ENCODE measurements at regions not wholly inside any gene's neighbourhood (a gene's known extent, or its start where the extent isn't known, plus 50 kb on each side); places are given as distances from the start of the nearest gene placed in this dataset.

DNA sequence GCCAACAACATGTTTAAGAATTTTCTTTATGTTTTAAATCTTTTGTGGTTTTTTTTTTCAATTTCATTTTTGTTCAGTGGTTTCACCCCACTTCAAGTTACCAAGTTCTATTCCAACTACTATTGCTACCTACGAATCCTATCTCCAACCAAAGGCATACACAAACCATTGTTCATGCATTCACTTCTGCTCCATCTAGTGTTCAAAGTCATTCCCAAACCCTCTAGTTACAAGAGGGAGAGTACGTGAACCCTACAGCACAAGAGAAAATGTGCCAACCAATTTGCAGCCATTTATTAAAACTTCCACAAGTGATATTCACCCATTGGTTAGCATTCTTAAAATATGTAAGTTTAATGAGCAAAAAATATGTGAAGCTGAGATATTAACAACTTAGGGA is 295.1 kb upstream of the KYNU start:
- Histone ChIP-seq H3K27ac (ENCODE audit: low read length) (no peak overlapping the region), H3K9me3 (ENCODE audit: control insufficient read depth, insufficient read depth, low read depth, low read length) (no peaks in the 10 kb centered on the region), H3K27me3 (ENCODE audit: control insufficient read depth, insufficient read depth, low read length) (no peaks in the 10 kb centered on the region), H3K4me3 (ENCODE audit: low read depth in 2 of 2, low read length in 2 of 2) (no peak overlapping the region), H3K4me1 (ENCODE audit: control insufficient read depth, insufficient read depth, low read length) (no peaks in the 10 kb centered on the region), H3K36me3 (ENCODE audit: control insufficient read depth, insufficient read depth, low read length) (no peaks in the 10 kb centered on the region)
- CTCF ChIA-PET, result no interaction called here
- no TSS peak for BruUV-seq (replicated peaks)
- DNase-seq (ENCODE audit: low read depth, low spot score), result no peak
- POLR2A ChIA-PET, result no interaction called here
- ATAC-seq, result no peak
- intact Hi-C loops (cut with micrococcal nuclease; ENCODE audit: unreplicated experiment) (no loop called here), in situ Hi-C loops (cut with HindIII; ENCODE audit: low pct_unique_long_range_greater_than_20kb, low sequenced_read_pairs) (no loop called here)
- TF ChIP-seq SIN3A (IDR thresholded peaks at IDR 0.05; ENCODE audit: borderline replicate concordance, insufficient read depth, low read depth, low read length), result no peak

DNA sequence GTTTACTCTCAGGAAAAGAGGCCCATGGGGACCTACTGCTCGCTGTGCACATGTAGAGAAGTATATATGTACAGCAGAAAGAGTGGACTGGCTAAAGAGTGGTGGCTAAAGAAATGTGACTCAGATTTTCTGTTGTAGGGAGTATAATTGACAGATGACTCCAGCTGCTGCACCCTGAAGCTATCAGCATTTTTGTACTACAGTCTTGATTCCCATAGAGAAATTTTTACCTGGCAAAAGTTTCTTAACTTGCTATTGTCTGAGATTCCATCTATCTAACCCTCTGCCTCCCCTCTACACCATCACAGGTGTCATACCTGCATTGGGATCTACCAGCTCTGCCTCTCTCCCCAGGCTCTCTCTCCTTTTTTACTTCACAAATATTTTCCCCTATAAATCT is 296.0 kb upstream of the KYNU start:
- DNase-seq (ENCODE audit: low read depth, low spot score), result no peak
- Histone ChIP-seq H3K27me3 (ENCODE audit: control insufficient read depth, insufficient read depth, low read length) (no peaks in the 10 kb centered on the region), H3K9me3 (ENCODE audit: control insufficient read depth, insufficient read depth, low read depth, low read length) (no peaks in the 10 kb centered on the region), H3K27ac (ENCODE audit: low read length) (no peak overlapping the region), H3K4me3 (ENCODE audit: low read depth in 2 of 2, low read length in 2 of 2) (no peak overlapping the region), H3K4me1 (ENCODE audit: control insufficient read depth, insufficient read depth, low read length) (no peaks in the 10 kb centered on the region), H3K36me3 (ENCODE audit: control insufficient read depth, insufficient read depth, low read length) (no peaks in the 10 kb centered on the region)
- intact Hi-C loops (cut with micrococcal nuclease; ENCODE audit: unreplicated experiment), result no loop called here
- no peak for ATAC-seq
- in situ Hi-C loops (cut with HindIII; ENCODE audit: low pct_unique_long_range_greater_than_20kb, low sequenced_read_pairs), result no loop called here
- no peak for TF ChIP-seq SIN3A (IDR thresholded peaks at IDR 0.05; ENCODE audit: borderline replicate concordance, insufficient read depth, low read depth, low read length)
- TF ChIP-seq, protein P1, sequence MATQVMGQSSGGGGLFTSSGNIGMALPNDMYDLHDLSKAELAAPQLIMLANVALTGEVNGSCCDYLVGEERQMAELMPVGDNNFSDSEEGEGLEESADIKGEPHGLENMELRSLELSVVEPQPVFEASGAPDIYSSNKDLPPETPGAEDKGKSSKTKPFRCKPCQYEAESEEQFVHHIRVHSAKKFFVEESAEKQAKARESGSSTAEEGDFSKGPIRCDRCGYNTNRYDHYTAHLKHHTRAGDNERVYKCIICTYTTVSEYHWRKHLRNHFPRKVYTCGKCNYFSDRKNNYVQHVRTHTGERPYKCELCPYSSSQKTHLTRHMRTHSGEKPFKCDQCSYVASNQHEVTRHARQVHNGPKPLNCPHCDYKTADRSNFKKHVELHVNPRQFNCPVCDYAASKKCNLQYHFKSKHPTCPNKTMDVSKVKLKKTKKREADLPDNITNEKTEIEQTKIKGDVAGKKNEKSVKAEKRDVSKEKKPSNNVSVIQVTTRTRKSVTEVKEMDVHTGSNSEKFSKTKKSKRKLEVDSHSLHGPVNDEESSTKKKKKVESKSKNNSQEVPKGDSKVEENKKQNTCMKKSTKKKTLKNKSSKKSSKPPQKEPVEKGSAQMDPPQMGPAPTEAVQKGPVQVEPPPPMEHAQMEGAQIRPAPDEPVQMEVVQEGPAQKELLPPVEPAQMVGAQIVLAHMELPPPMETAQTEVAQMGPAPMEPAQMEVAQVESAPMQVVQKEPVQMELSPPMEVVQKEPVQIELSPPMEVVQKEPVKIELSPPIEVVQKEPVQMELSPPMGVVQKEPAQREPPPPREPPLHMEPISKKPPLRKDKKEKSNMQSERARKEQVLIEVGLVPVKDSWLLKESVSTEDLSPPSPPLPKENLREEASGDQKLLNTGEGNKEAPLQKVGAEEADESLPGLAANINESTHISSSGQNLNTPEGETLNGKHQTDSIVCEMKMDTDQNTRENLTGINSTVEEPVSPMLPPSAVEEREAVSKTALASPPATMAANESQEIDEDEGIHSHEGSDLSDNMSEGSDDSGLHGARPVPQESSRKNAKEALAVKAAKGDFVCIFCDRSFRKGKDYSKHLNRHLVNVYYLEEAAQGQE (IDR thresholded peaks at IDR 0.05; ENCODE audit: insufficient read depth in 1 of 2, low read depth in 2 of 2, low read length in 1 of 2), result no peak
- TF ChIP-seq TCF7L2 (IDR thresholded peaks at IDR 0.05; ENCODE audit: low read depth, low read length), result no peak
- TF ChIP-seq, protein P2, sequence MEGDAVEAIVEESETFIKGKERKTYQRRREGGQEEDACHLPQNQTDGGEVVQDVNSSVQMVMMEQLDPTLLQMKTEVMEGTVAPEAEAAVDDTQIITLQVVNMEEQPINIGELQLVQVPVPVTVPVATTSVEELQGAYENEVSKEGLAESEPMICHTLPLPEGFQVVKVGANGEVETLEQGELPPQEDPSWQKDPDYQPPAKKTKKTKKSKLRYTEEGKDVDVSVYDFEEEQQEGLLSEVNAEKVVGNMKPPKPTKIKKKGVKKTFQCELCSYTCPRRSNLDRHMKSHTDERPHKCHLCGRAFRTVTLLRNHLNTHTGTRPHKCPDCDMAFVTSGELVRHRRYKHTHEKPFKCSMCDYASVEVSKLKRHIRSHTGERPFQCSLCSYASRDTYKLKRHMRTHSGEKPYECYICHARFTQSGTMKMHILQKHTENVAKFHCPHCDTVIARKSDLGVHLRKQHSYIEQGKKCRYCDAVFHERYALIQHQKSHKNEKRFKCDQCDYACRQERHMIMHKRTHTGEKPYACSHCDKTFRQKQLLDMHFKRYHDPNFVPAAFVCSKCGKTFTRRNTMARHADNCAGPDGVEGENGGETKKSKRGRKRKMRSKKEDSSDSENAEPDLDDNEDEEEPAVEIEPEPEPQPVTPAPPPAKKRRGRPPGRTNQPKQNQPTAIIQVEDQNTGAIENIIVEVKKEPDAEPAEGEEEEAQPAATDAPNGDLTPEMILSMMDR (IDR thresholded peaks at IDR 0.05), result no peak
- TF ChIP-seq POLR2AphosphoS5 (IDR thresholded peaks at IDR 0.05; ENCODE audit: low read depth, low read length), result no peak
- ChIA-PET CTCF (no interaction called here), POLR2A (no interaction called here)
- BruUV-seq (replicated peaks), result no TSS peak

DNA sequence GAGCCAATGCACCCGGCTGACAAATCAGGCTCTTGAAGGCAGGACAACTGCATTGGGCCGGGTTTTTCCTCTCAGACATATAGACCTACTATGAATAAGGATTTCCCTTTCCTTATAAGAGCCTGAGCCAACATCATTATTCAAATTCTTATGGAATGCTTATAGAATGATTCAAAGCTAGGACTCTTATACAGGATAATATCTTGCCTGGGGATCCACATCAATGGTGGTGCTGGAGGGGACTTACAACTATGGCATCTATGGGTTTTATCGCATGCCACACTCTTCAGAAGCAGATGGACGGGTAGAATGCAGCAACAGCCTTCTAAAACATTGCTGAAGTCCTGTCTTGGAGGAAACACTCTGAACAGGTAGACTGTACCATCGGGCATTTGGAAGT is 296.8 kb upstream of the KYNU start:
- no TSS peak for BruUV-seq (replicated peaks)
- ATAC-seq (no peak), DNase-seq (ENCODE audit: low read depth, low spot score) (no peak)
- no peaks in the 10 kb centered on the region for H3K36me3 ChIP-seq (ENCODE audit: control insufficient read depth, insufficient read depth, low read length)
- intact Hi-C loops (cut with micrococcal nuclease; ENCODE audit: unreplicated experiment) (no loop called here), in situ Hi-C loops (cut with HindIII; ENCODE audit: low pct_unique_long_range_greater_than_20kb, low sequenced_read_pairs) (no loop called here)
- ChIA-PET CTCF (no interaction called here), POLR2A (no interaction called here)
- no peak overlapping the region for H3K4me3 ChIP-seq (ENCODE audit: low read depth in 2 of 2, low read length in 2 of 2)
- H3K4me1 ChIP-seq (ENCODE audit: control insufficient read depth, insufficient read depth, low read length), result no peaks in the 10 kb centered on the region
- TF ChIP-seq, protein P1 (IDR thresholded peaks at IDR 0.05; ENCODE audit: insufficient read depth in 1 of 2, low read depth in 2 of 2, low read length in 1 of 2), result no peak
- TF ChIP-seq, protein P2 (IDR thresholded peaks at IDR 0.05), result no peak
- TF ChIP-seq POLR2AphosphoS5 (IDR thresholded peaks at IDR 0.05; ENCODE audit: low read depth, low read length) (no peak), SIN3A (IDR thresholded peaks at IDR 0.05; ENCODE audit: borderline replicate concordance, insufficient read depth, low read depth, low read length) (no peak), TCF7L2 (IDR thresholded peaks at IDR 0.05; ENCODE audit: low read depth, low read length) (no peak)
- H3K27me3 ChIP-seq (ENCODE audit: control insufficient read depth, insufficient read depth, low read length), result no peaks in the 10 kb centered on the region
- no peaks in the 10 kb centered on the region for H3K9me3 ChIP-seq (ENCODE audit: control insufficient read depth, insufficient read depth, low read depth, low read length)
- H3K27ac ChIP-seq (ENCODE audit: low read length), result no peak overlapping the region
